Gastroesophageal sphincter (tissue), 3 donors: ENCODE measurements at regions not wholly inside any gene's neighbourhood (a gene's known extent, or its start where the extent isn't known, plus 50 kb on each side); places are given as distances from the start of the nearest gene placed in this dataset.
"Not testable (repeated sequence)": the region's sequence is repeated elsewhere in the genome, so short reads cannot be mapped to it uniquely, and the experiment has no call there.

Source experiments
- CTCF ChIP-seq, 4 experiments: fragments of 200-600 bp in 2 of 4; fragments of 450-650 bp in 2 of 4; sonication (generic) in 1 of 4; IDR thresholded peaks; one replicate each; pipeline ENCODE4 v1.5.1; 2017 to 2019; ENCODE audit warnings: antibody characterized with exemption in 4 of 4, mild to moderate bottlenecking in 2 of 4, moderate library complexity in 2 of 4
- POLR2A ChIP-seq, 2 donors: fragments of 450-650 bp; IDR thresholded peaks; one replicate each; pipeline ENCODE4 v1.6.1; 2017; ENCODE audit warnings: antibody characterized with exemption in 2 of 2, mild to moderate bottlenecking in 2 of 2, moderate library complexity in 1 of 2

- not testable (repeated sequence) for TF ChIP-seq CTCF, POLR2A (IDR thresholded peaks at IDR 0.05)
Measured at GRCh38 chr13:54626504-54626903, 1597.9 kb downstream of the OLFM4 start.
